NCI-H526 treated with DMSO at 0.1 percent for 48 hours (cell line): ENCODE measurements at regions not wholly inside any gene's neighbourhood (a gene's known extent, or its start where the extent isn't known, plus 50 kb on each side); places are given as distances from the start of the nearest gene placed in this dataset.
"Not testable (repeated sequence)": the region's sequence is repeated elsewhere in the genome, so short reads cannot be mapped to it uniquely, and the experiment has no call there.

Experiments used
- DNase-seq: peaks from one replicate; lab custom pipeline; 2025; lab: John Stamatoyannopoulos, UW

DNA sequence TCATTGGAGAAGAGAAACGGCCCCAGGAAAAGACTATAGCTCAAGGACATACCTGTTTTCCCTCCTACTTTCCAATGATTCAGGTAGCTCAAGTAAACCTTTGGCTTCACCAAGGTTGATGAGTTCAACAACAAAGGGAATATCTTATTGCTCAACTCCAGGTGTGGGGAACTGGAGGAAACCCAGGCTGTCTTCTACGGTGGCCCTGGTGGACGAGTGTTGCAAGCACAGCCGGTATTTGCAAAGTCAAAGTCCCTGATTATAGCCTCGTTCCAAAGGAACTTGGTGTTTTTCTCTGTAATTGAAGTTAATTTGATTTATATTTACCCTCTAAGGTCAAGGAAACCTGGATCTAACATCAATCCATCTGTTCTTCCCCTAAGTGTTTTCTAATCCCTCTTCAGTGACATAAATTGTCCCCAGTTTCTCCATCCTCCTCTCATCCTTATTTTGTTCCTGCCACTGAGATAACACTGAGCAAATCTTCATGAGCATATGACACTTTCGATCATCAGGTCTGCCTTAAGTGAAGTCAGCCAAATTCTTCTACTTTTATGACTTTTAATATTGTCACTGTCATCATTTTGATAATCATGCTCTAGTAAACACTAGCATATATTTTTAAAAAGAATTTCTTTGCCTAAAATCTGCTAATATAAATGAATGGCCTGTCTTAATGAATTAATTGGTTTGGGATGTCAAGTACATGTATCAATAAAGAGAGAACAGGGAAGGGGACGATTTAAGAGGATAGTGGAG lies 174.6 kb upstream of the TBX3 start:
- no peak for DNase-seq

DNA sequence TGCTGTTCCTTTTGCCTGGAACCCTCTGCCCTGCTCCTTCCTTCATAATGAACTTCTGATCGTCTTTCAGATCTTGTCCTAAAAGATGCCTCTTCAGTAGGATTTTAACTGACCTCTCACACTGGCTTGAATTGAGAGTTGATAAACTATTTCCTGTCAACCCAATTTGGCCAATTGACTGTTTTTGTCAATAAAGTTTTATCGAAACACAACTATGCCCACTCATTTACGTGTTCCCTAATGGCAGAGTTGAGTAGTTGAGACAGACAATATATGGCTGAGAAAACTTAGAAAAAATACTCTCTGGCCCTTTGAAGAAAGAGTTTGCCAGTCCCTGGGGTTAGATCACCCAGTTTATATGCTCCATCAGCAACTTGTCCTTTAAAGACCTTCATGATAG lies 171.7 kb upstream of the TBX3 start:
- DNase-seq = no peak

DNA sequence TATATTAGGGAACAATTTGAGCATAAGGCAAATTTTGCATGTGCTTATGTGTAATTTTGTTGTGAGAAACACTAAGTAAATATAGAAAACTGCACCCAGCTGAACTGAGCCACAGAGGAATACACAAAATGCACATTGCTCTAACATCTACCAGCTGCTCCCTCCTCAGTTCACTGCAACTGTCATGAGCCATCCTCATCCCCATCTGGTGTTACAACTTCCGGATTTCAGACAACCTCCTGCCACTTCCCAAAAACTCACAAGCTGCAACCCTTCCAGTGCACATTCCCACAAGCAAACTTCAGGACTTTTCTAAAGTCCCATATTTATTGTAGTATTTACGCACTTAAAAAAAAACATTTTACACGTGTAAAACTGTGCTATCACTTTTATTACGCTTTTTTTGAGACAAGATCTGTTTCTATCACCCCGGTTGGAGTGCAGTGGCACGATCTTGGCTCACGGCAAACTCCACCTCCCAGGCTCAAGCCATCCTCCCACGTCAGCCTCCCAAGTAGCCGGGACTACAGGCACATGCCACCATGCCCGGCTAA lies 169.1 kb upstream of the TBX3 start:
- peak; percentile 34 for DNase-seq

DNA sequence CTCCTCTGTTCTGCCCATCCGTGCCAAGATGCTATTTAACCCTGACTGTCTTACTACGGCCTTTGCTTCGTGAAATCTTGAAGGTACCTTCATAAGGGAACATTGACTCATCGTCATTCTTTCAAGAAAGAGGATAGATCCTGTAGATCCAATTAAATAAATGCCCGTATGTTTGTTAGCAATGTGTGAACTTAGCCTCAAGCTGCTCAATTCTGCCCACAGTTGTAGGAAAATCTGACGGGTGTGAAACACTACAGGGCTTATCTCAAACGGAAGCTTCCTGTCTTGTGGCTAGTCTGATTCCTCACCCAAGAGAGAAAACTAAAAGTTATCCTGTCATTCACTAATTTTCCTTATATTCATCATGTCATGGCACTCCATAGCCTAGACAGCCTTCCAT lies 168.0 kb upstream of the TBX3 start:
- DNase-seq = no peak

DNA sequence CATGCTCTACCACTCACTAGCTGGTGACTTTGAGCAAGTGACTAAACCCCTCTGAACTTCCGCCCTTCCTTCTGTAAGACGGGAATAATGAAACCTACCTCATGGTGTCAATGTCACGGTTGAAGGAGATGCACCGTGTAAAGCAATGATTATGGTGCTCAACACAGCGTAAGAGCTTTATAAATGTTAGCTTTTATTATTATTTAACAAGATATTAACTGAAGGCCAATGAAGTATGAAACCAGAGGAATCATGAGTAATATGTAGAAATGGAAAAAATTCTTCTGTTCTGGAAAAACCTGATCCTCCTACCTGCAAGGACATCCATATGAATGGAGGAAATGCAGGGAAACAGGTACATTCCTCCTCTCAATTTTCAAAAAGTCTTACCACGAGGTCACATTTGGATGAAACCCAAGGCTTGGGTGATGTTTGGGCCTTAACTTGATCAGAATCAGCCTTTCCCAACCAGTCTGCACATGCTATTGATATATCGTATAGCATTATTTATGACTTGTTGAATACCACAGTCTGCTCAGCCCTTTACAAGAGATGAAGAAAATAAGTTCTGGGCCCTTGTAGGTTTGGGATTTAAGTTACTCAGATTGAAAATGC lies 166.8 kb upstream of the TBX3 start:
- no peak for DNase-seq

DNA sequence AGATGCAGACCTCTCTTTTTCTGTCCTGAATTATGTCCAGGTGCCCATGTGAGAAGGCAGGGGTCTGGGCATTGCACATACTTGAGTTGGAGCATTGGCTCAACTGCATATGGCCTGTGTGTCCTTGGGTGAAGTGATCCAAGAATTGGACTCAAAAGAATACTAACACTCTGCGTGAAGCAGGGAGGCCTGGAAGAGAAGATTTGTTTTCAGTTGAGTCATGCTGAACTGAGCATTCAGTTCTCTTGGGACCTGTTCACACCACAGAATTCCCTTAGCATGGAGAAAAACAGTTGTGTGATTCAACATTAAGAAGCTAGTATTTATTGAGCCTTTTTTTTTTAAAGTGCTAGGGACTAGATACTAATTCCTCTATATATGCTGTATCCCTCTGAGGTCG lies 164.7 kb upstream of the TBX3 start:
- DNase-seq = no peak

DNA sequence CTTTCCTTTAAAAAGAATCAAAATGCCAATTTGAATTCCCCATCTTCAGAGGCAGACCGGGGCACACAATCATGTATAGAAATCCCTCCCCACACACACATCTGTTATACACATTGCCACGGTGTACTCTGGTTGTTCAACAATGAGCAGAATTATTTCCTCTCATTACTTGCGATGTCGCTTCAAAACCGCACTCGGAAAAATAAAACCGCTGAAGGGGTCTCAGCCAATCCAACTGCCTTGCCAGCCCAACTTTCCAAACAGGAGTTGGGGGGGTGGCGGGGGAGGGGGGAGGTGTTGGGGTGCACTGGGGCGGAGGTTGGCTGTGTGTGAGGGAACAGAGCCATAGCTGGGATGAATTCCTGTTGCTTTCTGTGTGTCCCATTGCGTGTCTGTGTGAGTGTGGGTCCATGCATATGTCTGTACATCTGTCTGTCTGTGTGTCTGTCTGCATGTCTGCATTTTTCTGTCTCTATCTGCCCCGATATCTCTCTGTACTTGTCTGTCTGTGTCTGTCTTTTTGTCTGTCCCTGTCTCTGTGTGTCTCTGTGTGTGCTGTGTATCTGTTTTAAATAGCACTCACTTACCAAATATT lies 163.6 kb upstream of the TBX3 start:
- DNase-seq = no peak

DNA sequence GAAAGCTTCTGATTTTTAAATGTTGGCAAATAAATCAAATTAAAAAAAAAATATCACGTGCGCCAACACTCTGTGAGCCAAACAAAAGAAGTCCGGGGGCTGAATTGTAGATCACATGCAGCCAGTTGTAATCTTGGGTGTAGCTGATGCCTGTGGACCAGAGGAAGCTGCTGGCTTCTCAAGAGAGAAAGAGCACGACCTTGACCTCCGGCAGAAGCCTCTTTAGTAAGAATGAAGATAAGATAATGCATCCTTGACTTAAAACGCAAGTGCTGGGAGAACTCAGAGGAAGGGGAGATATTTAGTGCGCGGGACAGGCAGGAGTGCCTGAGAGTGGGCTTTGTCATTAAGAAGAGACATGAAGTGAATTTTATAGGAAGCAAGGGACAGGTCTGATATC lies 162.8 kb upstream of the TBX3 start:
- no peak for DNase-seq

DNA sequence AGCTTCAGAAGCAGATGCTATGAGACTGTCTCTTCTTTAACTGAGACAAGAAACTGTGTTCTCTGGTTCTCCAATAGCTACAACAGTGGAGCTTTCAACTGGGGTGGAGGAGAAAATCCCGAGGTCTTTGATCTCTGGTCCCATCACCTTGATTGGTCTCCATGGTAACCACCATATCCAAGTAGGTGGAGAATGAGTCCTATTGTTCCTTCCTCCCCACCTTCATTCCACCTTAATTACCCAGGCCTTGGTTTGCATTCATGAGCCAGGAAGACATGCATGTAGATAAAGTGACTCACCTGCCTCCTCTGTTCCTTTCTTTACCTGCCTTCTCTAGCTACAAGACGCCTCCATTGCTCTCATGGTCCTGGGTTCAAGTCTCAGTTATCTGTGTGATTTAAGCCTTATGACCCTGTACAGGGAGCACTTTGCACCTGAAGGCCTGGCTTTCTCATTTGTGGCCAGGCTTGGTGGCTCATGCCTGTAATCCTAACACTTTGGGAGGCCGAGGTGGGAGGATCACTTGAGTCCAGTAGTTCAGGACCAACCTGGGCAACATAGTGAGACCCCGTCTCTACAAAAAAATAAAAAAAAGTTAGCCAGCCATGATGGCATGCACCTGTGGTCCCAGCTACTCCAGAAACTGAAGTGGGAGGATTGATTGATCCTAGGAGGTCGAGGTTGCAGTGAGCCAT lies 157.7 kb upstream of the TBX3 start:
- DNase-seq = no peak

DNA sequence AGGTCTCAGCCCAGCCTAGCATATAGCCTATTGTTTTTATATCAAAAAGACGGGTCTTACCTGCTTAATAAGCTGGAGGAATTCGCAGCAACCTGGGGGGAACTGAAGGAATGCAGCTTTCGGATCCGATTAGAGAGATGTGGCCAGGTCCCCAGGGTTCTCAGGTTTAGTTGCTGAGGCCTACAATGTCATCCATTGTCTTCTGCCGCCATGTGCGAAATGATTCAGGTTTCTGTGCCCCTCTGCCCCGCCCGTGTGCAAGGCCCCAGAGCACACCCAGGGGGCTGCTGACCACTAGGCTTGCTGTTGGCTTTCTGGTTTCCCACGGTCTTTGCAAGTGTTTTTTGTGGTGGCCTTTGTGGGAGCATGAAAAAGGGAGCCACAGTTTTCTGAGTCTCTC lies 154.5 kb upstream of the TBX3 start:
- no peak for DNase-seq

DNA sequence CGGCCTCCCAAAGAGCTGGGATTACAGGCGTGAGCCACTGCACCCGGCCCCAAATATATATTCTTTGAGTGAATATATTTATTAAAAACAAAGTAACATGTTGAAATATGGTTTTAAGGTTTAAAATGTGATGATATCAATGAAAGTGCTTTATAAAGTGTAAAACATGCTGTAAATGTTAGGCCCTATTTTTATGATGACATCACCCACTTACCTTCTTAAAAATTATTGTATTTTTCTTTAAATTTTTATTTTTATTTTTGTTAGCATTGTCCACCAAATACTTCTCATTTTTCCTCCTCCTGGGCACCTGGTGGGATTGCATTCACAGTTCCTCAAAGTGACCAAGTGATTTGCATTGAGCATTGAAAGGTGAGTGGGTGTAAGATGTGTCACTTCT lies 152.6 kb upstream of the TBX3 start:
- DNase-seq = no peak

DNA sequence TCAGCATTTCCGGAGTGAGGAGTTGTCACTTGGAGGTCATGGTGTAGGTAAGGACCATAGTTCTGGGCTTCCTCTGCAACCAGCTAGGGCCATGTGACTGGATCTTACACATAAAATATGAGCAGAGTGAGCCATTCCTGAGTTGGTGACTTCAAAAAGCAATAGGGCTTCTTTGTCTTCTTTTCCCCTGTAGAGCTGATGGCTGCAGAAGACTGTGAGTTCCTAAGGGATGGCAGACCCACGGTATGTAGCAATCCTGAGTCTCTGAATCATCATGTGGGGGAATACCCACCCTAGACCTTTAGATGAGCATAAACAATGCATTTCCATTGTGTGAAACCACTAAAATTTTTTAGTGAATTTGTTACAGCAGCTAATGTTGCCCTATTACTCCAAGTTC lies 151.1 kb upstream of the TBX3 start:
- no peak for DNase-seq

DNA sequence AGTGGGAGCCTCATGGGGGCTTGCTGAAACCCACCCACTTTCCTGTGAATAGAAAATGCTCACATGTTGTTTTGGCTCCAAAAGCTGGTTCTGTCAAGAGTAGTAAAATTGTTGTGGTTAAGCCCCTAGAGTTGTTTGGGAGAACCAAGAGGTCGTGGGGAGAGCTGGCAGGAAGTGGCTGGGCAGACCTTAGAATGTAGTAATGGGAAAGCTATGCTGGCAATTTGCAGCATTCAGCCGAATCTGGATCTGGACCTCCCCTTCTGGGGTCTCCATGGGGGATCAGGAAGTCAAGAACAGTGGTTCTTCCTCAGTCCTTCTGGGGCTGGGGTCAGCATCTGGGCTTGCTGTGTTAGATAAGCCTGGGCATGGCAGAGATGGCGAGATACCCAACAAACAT lies 150.6 kb upstream of the TBX3 start:
- DNase-seq = no peak

DNA sequence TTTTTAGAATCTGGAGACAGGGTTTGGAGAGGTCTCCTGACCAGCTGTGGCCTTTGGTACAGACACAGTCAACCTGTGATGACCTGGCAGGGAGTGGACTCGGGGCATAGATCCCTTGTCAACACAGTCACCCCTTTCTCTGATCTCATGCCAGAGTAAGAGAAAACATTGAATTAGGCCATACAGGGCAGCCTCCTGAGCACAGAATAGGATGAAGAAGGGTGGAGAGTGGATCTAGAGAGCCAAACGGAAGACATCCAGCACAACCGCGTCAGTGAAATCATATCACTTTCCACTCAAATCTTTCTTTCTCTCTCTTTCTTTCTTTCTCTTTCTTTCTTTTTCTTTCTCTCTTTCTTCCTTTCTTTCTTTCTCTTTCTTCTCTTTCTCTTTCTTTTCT lies 145.9 kb upstream of the TBX3 start:
- DNase-seq = no peak

DNA sequence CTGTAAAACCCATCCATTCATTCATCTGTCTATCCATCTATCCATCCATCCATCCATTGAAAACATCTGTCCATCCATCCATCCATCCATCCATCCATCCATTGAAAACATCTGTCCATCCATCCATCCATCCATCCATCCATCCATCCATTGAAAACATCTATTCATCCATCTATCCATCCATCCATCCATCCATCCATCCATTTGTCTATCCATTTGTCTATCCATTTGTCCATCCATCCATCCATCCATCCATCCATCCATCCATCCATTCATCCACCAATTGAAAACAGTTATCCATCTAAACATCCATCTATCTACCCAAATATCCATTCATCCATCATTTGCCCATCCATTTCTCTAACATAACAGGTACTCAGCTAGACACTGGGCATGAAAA lies 145.3 kb upstream of the TBX3 start:
- not testable (repeated sequence) for DNase-seq

DNA sequence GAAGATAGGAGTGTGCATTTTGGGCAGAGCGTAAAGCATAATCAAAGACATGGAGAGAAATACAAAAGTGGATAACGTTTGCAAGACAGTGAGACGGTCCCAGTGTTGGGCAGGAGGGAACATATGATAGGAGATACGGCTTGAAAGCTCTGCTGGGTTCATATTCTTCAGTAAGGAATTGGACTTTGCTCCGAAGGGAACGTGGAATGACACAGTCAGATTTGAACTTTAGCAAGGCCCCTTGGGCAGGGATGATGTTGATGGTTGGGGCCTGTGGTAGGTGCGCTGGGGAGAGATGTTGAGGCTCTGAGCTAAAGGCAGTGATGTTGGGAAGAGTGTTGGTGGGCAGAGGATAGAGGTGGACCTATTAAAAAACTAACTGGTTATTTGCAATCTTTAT lies 143.5 kb upstream of the TBX3 start:
- no peak for DNase-seq

DNA sequence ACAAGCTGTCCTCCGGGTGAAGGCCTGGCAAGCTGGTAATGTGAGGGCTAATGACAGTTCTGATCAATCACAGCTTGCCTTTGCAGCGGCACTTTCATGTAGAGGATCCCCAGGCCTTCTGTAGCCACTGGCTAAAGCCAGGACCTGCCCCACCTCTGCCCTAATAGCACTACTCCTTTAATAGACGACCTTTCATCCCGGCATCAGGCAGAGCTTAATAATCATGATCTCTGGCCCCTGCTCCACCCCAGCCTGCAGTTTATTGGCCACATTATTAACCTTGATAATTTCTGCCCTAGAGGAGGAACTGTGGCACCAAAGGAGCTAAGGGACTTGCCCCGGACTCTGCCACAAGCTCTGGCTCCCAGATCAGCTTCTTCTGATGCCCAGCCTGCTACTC lies 142.3 kb upstream of the TBX3 start:
- DNase-seq = no peak

DNA sequence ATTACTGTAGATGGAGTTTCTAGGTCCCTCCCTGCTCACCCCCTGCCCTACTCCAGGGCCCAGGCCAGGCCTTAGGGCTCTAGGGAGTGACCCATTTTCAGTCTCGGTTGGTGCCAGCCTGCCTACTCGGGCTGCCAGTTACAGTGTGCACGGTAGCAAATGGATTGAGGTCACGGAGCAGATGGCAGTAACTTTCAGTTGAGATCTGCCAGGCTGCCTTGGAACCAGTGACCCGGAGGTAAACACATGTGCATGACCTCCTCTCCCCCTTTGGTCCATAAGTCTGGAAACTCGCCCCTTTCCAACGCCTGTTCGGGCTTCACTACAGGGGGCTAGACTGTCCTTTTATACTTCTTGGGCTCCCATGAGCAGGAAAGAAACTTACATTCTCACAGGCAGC lies 139.7 kb upstream of the TBX3 start:
- no peak for DNase-seq

DNA sequence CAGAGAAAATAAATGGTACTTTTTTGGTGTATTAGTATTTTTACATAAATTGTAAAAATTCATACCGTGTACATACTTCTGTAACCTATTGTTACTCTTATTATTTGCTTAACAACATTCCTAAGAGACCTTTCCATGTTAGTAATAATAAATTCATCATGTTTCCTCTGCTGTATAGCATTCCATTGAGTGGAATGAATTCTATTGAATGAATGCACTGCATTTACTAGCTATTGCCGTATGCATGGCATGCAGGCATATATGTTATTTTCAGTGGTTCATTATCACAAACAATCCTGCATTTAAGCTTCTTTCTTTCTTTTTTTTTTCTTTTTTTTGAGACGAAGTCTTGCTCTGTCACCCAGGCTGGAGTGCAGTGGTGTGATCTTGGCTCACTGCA lies 137.6 kb upstream of the TBX3 start:
- DNase-seq = no peak

DNA sequence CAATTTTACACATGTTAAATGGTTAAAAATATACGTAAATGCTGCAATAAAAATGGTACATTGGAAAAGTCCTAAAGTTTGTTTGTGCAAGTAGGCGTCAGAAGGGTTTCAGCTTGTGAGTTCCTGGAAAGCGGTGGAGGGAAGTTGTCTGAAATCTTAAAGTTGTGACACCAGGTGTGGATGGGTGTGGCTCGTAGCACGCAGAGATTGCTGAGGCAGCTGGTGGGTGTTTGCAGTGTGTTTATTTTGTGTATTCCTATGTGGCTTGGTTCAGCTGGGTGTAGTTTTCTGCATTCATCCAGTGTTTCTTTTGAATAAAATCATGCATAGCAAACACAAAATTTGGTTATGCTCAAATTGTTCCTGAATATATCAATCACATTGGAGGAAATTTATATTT lies 136.8 kb upstream of the TBX3 start:
- DNase-seq = peak; percentile 33

DNA sequence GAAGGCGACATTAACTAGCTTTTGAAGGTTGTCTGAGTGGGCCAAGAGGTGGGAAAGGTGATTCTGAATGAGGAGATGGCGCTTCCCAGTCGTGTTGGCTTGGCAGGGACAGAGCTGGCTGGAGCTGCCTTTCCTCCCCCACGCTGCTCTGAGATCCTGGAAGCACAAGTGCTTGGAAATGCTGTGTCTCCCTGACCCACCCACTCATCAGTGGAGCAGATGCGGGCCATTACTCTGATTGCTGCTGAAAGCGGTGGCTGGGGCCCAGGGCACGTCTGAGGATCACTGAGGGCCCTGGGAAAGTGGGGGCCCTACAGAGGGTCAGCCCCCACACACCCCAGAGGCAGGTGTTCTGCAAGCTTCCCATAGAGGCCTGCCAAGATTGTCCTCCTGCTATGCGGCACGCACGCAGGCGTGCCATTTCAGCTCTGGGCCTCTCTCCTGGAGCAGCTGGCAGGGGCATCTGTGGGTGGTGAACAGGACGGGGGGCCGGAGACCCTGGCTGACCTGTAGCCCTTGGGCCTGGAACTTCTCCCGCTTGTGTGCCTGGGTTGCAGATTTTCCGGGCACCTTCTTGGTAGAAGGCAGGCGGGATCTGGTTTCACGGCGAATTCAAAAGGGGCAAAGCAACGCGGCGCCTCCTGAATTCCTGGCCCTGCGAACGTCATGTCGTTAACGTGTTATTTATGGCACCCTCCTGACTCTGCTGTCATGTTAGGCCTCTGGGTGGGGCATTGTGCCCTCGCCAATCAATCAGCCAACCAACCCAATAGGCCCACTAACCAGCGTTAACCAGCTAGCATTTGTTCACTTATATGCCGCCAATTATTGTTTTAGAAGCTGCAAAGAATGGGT lies 133.8 kb upstream of the TBX3 start:
- no peak for DNase-seq
